ENCODE measurements at regions not wholly inside any gene's neighbourhood (a gene's known extent, or its start where the extent isn't known, plus 50 kb on each side); places are given as distances from the start of the nearest gene placed in this dataset.

- Histone ChIP-seq H3K27ac (ENCODE audit: insufficient read depth, low read length, poor library complexity, severe bottlenecking) (no peak overlapping the region), H3K36me3 (ENCODE audit: control insufficient read depth, insufficient read depth, low read length) (no peaks in the 10 kb centered on the region), H3K4me3 (ENCODE audit: low read depth, low read length) (no peak overlapping the region), H3K9me3 (ENCODE audit: control insufficient read depth in 2 of 2, low read length in 2 of 2) (peaks cover 0 to 1% of the 10 kb centered on the region in 2 experiments), H3K4me1 (ENCODE audit: control insufficient read depth, insufficient read depth, low read length, poor library complexity, severe bottlenecking) (no peaks in the 10 kb centered on the region), H3K27me3 (ENCODE audit: control insufficient read depth, insufficient read depth, low read length) (no peaks in the 10 kb centered on the region)
- H3K27me3 Mint-ChIP-seq = no peaks in the 10 kb centered on the region
- no peak overlapping the region for H3K27ac Mint-ChIP-seq
- H3K36me3 Mint-ChIP-seq = no peaks in the 10 kb centered on the region
- peaks cover 2 to 12% (median 7%) of the 10 kb centered on the region in 7 donors for H3K9me3 Mint-ChIP-seq
- ATAC-seq (ENCODE audit: low read depth in 2 of 2) (no peak), DNase-seq (no peak)
- H3K4me3 Mint-ChIP-seq = no peak overlapping the region
- no peaks in the 10 kb centered on the region for H3K4me1 Mint-ChIP-seq
Measured at GRCh38 chr6:19050765-19051164, 663.6 kb downstream of the RNF144B start.

GRCh38 chr6:19052219-19052618 is 665.1 kb downstream of the RNF144B start:
- no peaks in the 10 kb centered on the region for H3K4me1 ChIP-seq (ENCODE audit: control insufficient read depth, insufficient read depth, low read length, poor library complexity, severe bottlenecking)
- no peak overlapping the region for H3K27ac ChIP-seq (ENCODE audit: insufficient read depth, low read length, poor library complexity, severe bottlenecking)
- H3K4me3 Mint-ChIP-seq = no peak overlapping the region
- no peaks in the 10 kb centered on the region for H3K27me3 ChIP-seq (ENCODE audit: control insufficient read depth, insufficient read depth, low read length)
- H3K36me3 ChIP-seq (ENCODE audit: control insufficient read depth, insufficient read depth, low read length) = no peaks in the 10 kb centered on the region
- DNase-seq (no peak), ATAC-seq (ENCODE audit: low read depth in 2 of 2) (no peak)
- no peak overlapping the region for H3K4me3 ChIP-seq (ENCODE audit: low read depth, low read length)
- no peak overlapping the region for H3K27ac Mint-ChIP-seq
- peaks cover 2 to 22% (median 9%) of the 10 kb centered on the region in 7 donors for H3K9me3 Mint-ChIP-seq
- no peaks in the 10 kb centered on the region for H3K27me3 Mint-ChIP-seq
- no peaks in the 10 kb centered on the region for H3K4me1 Mint-ChIP-seq
- H3K36me3 Mint-ChIP-seq = no peaks in the 10 kb centered on the region
- peaks cover 0 to 1% of the 10 kb centered on the region in 2 experiments for H3K9me3 ChIP-seq (ENCODE audit: control insufficient read depth in 2 of 2, low read length in 2 of 2)

GRCh38 chr6:19059102-19059501 is 672.0 kb downstream of the RNF144B start:
- no peaks in the 10 kb centered on the region for H3K36me3 Mint-ChIP-seq
- no peak overlapping the region for H3K4me3 ChIP-seq (ENCODE audit: low read depth, low read length)
- H3K4me1 Mint-ChIP-seq = no peaks in the 10 kb centered on the region
- no peak for DNase-seq
- H3K9me3 Mint-ChIP-seq = peaks cover 0 to 12% (median 7%) of the 10 kb centered on the region in 7 donors
- no peak overlapping the region for H3K27ac ChIP-seq (ENCODE audit: insufficient read depth, low read length, poor library complexity, severe bottlenecking)
- peaks cover 0 to 6% of the 10 kb centered on the region in 2 experiments for H3K9me3 ChIP-seq (ENCODE audit: control insufficient read depth in 2 of 2, low read length in 2 of 2)
- H3K27me3 ChIP-seq (ENCODE audit: control insufficient read depth, insufficient read depth, low read length) = no peaks in the 10 kb centered on the region
- no peak overlapping the region for H3K27ac Mint-ChIP-seq
- ATAC-seq (ENCODE audit: low read depth in 2 of 2) = no peak
- H3K4me1 ChIP-seq (ENCODE audit: control insufficient read depth, insufficient read depth, low read length, poor library complexity, severe bottlenecking) = no peaks in the 10 kb centered on the region
- H3K27me3 Mint-ChIP-seq = no peaks in the 10 kb centered on the region
- no peak overlapping the region for H3K4me3 Mint-ChIP-seq
- H3K36me3 ChIP-seq (ENCODE audit: control insufficient read depth, insufficient read depth, low read length) = no peaks in the 10 kb centered on the region

GRCh38 chr6:19067165-19067564 is 680.0 kb downstream of the RNF144B start:
- H3K27ac Mint-ChIP-seq = no peak overlapping the region
- no peak for ATAC-seq (ENCODE audit: low read depth in 2 of 2)
- no peak overlapping the region for H3K27ac ChIP-seq (ENCODE audit: insufficient read depth, low read length, poor library complexity, severe bottlenecking)
- peaks cover 0 to 20% (median 6%) of the 10 kb centered on the region in 7 donors for H3K9me3 Mint-ChIP-seq
- H3K4me1 Mint-ChIP-seq = no peaks in the 10 kb centered on the region
- no peak overlapping the region for H3K4me3 ChIP-seq (ENCODE audit: low read depth, low read length)
- H3K4me1 ChIP-seq (ENCODE audit: control insufficient read depth, insufficient read depth, low read length, poor library complexity, severe bottlenecking) = no peaks in the 10 kb centered on the region
- no peak for DNase-seq
- H3K4me3 Mint-ChIP-seq = no peak overlapping the region
- peaks cover 0 to 7% of the 10 kb centered on the region in 2 experiments for H3K9me3 ChIP-seq (ENCODE audit: control insufficient read depth in 2 of 2, low read length in 2 of 2)
- H3K36me3 Mint-ChIP-seq = no peaks in the 10 kb centered on the region
- H3K36me3 ChIP-seq (ENCODE audit: control insufficient read depth, insufficient read depth, low read length) = no peaks in the 10 kb centered on the region
- H3K27me3 ChIP-seq (ENCODE audit: control insufficient read depth, insufficient read depth, low read length) = no peaks in the 10 kb centered on the region
- H3K27me3 Mint-ChIP-seq = no peaks in the 10 kb centered on the region

- Mint-ChIP-seq H3K4me3 (no peak overlapping the region), H3K27ac (no peak overlapping the region), H3K27me3 (no peaks in the 10 kb centered on the region), H3K36me3 (no peaks in the 10 kb centered on the region), H3K4me1 (no peaks in the 10 kb centered on the region), H3K9me3 (peaks cover 4 to 37% (median 10%) of the 10 kb centered on the region in 7 donors)
- no peaks in the 10 kb centered on the region for H3K4me1 ChIP-seq (ENCODE audit: control insufficient read depth, insufficient read depth, low read length, poor library complexity, severe bottlenecking)
- ATAC-seq (ENCODE audit: low read depth in 2 of 2) (no peak), DNase-seq (no peak)
- H3K4me3 ChIP-seq (ENCODE audit: low read depth, low read length) = no peak overlapping the region
- H3K27me3 ChIP-seq (ENCODE audit: control insufficient read depth, insufficient read depth, low read length) = no peaks in the 10 kb centered on the region
- H3K27ac ChIP-seq (ENCODE audit: insufficient read depth, low read length, poor library complexity, severe bottlenecking) = no peak overlapping the region
- H3K36me3 ChIP-seq (ENCODE audit: control insufficient read depth, insufficient read depth, low read length) = no peaks in the 10 kb centered on the region
- no peaks in the 10 kb centered on the region for H3K9me3 ChIP-seq (ENCODE audit: control insufficient read depth in 2 of 2, low read length in 2 of 2)
Measured at GRCh38 chr6:19070520-19070919, 683.4 kb downstream of the RNF144B start.

GRCh38 chr6:19083801-19084200 is 696.7 kb downstream of the RNF144B start:
- H3K4me3 Mint-ChIP-seq = no peak overlapping the region

GRCh38 chr6:19086480-19086879 is 699.3 kb downstream of the RNF144B start:
- H3K36me3 Mint-ChIP-seq = no peaks in the 10 kb centered on the region

More at GRCh38 chr6:19083801-19084200, 696.7 kb downstream of the RNF144B start:
- Mint-ChIP-seq H3K4me1 (no peaks in the 10 kb centered on the region), H3K27me3 (no peaks in the 10 kb centered on the region), H3K9me3 (peaks cover 0 to 25% (median 3%) of the 10 kb centered on the region in 7 donors), H3K27ac (no peak overlapping the region), H3K36me3 (no peaks in the 10 kb centered on the region)
- H3K27me3 ChIP-seq (ENCODE audit: control insufficient read depth, insufficient read depth, low read length) = no peaks in the 10 kb centered on the region
- H3K36me3 ChIP-seq (ENCODE audit: control insufficient read depth, insufficient read depth, low read length) = no peaks in the 10 kb centered on the region
- no peak for ATAC-seq (ENCODE audit: low read depth in 2 of 2)
- DNase-seq = no peak
- no peaks in the 10 kb centered on the region for H3K4me1 ChIP-seq (ENCODE audit: control insufficient read depth, insufficient read depth, low read length, poor library complexity, severe bottlenecking)
- no peak overlapping the region for H3K4me3 ChIP-seq (ENCODE audit: low read depth, low read length)
- H3K27ac ChIP-seq (ENCODE audit: insufficient read depth, low read length, poor library complexity, severe bottlenecking) = no peak overlapping the region
- H3K9me3 ChIP-seq (ENCODE audit: control insufficient read depth in 2 of 2, low read length in 2 of 2) = no peaks in the 10 kb centered on the region

GRCh38 chr6:19087296-19087695 is 700.1 kb downstream of the RNF144B start:
- Mint-ChIP-seq H3K27me3 (no peaks in the 10 kb centered on the region), H3K36me3 (no peaks in the 10 kb centered on the region), H3K4me3 (no peak overlapping the region), H3K9me3 (peaks cover 0 to 25% (median 2%) of the 10 kb centered on the region in 7 donors), H3K4me1 (no peaks in the 10 kb centered on the region), H3K27ac (no peak overlapping the region)
- ATAC-seq (ENCODE audit: low read depth in 2 of 2) (no peak), DNase-seq (no peak)
- Histone ChIP-seq H3K36me3 (ENCODE audit: control insufficient read depth, insufficient read depth, low read length) (no peaks in the 10 kb centered on the region), H3K4me1 (ENCODE audit: control insufficient read depth, insufficient read depth, low read length, poor library complexity, severe bottlenecking) (no peaks in the 10 kb centered on the region), H3K27ac (ENCODE audit: insufficient read depth, low read length, poor library complexity, severe bottlenecking) (no peak overlapping the region), H3K4me3 (ENCODE audit: low read depth, low read length) (no peak overlapping the region), H3K9me3 (ENCODE audit: control insufficient read depth in 2 of 2, low read length in 2 of 2) (no peaks in the 10 kb centered on the region), H3K27me3 (ENCODE audit: control insufficient read depth, insufficient read depth, low read length) (no peaks in the 10 kb centered on the region)

More at GRCh38 chr6:19086480-19086879, 699.3 kb downstream of the RNF144B start:
- Histone ChIP-seq H3K36me3 (ENCODE audit: control insufficient read depth, insufficient read depth, low read length) (no peaks in the 10 kb centered on the region), H3K4me1 (ENCODE audit: control insufficient read depth, insufficient read depth, low read length, poor library complexity, severe bottlenecking) (no peaks in the 10 kb centered on the region), H3K27ac (ENCODE audit: insufficient read depth, low read length, poor library complexity, severe bottlenecking) (no peak overlapping the region), H3K4me3 (ENCODE audit: low read depth, low read length) (no peak overlapping the region), H3K27me3 (ENCODE audit: control insufficient read depth, insufficient read depth, low read length) (no peaks in the 10 kb centered on the region), H3K9me3 (ENCODE audit: control insufficient read depth in 2 of 2, low read length in 2 of 2) (no peaks in the 10 kb centered on the region)
- Mint-ChIP-seq H3K27me3 (no peaks in the 10 kb centered on the region), H3K4me3 (no peak overlapping the region), H3K4me1 (no peaks in the 10 kb centered on the region), H3K27ac (no peak overlapping the region), H3K9me3 (peaks cover 0 to 25% (median 2%) of the 10 kb centered on the region in 7 donors)
- ATAC-seq (ENCODE audit: low read depth in 2 of 2) (no peak), DNase-seq (no peak)

All from CD4-positive, CD25-positive, alpha-beta regulatory T cell (primary cell).